ENCODE measurements at regions not wholly inside any gene's neighbourhood (a gene's known extent, or its start where the extent isn't known, plus 50 kb on each side); places are given as distances from the start of the nearest gene placed in this dataset.

- no peak for TF ChIP-seq CTCF (IDR thresholded peaks at IDR 0.05)
- no peak for TF ChIP-seq POLR2A (IDR thresholded peaks at IDR 0.05)
Observed at GRCh38 chr4:130296448-130296847, 1200.5 kb downstream of the C4orf33 start.

All from testis (tissue), 2 donors.